GM12878 (cell line): ENCODE measurements at regions not wholly inside any gene's neighbourhood (a gene's known extent, or its start where the extent isn't known, plus 50 kb on each side); places are given as distances from the start of the nearest gene placed in this dataset.
"Not testable (repeated sequence)": the region's sequence is repeated elsewhere in the genome, so short reads cannot be mapped to it uniquely, and the experiment has no call there.

ENCODE experiments used
- ATAC-seq: fragments of 200-7000 bp; cut with Tn5 transposase; 3 replicates; pipeline ENCODE4 v1.9.1; 2020; ENCODE audit warnings: mild to moderate bottlenecking, moderate library complexity
- BruUV-seq: library from RNA; stranded (reverse); fragments of 400-500 nt; replicated peaks from 2 replicates; lab custom pipeline; 2021; lab: Mats Ljungman, UMichigan
- CTCF ChIA-PET: fragments of 300-600 bp; sonication (Branson Sonifier 250); formaldehyde crosslinking; extraction: SDS; loops from one replicate; lab custom pipeline; 2021; ENCODE audit warnings: inconsistent platforms; lab: Yijun Ruan, JAX
- POLR2A ChIA-PET: fragments of 350-600 bp; formaldehyde crosslinking; extraction: SDS; loops from one replicate; lab custom pipeline; 2021; ENCODE audit warnings: inconsistent platforms; lab: Charles Lee
- RAD21 ChIA-PET: fragments of 300-600 bp; sonication (Branson Sonifier 250); formaldehyde crosslinking; loops from one replicate; lab custom pipeline; 2023; ENCODE audit warnings: antibody characterized with exemption; ENCODE audit not compliant: unreplicated experiment; lab: Charles Lee
- SMC1A ChIA-PET: fragments of 300-600 bp; sonication (Branson Sonifier 250); formaldehyde crosslinking; loops from one replicate; lab custom pipeline; 2023; ENCODE audit not compliant: unreplicated experiment, uncharacterized antibody; lab: Charles Lee
- DNase-seq: peaks from one replicate; pipeline ENCODE4 v3.0.0-alpha.2; 2011; ENCODE audit warnings: low read depth, low spot score
- FAIRE-seq: peaks from 3 replicates; lab custom pipeline; 2011; peaks lifted over from hg19 to GRCh38; lab: Jason Lieb, UNC
- H2AFZ ChIP-seq: 2 replicates; pipeline ENCODE4 v1.6.0; 2011; ENCODE audit warnings: low read depth, low read length, control low read depth; ENCODE audit not compliant: control insufficient read depth
- H3K27ac ChIP-seq: 2 replicates; pipeline ENCODE4 v1.5.1; 2011; ENCODE audit warnings: control low read depth; ENCODE audit not compliant: control insufficient read depth, insufficient read depth
- H3K27me3 ChIP-seq, 2 experiments: replicated peaks in 1 of 2; 2 replicates each; pipeline versions ENCODE4 v1.6.0 to v1.6.1; 2011; ENCODE audit warnings: low read length in 1 of 2; ENCODE audit not compliant: control insufficient read depth in 2 of 2, insufficient read depth in 2 of 2
- H3K36me3 ChIP-seq, 2 experiments: 2 replicates each; pipeline ENCODE4 v1.5.1; 2011; ENCODE audit warnings: low read length in 1 of 2; ENCODE audit not compliant: control insufficient read depth in 2 of 2, insufficient read depth in 2 of 2
- H3K4me1 ChIP-seq: 2 replicates; pipeline ENCODE4 v1.6.1; 2011; ENCODE audit warnings: mild to moderate bottlenecking, low read length, moderate library complexity, mixed read lengths; ENCODE audit not compliant: control insufficient read depth, insufficient read depth
- H3K4me2 ChIP-seq: 2 replicates; pipeline ENCODE4 v1.6.0; 2011; ENCODE audit warnings: control low read depth; ENCODE audit not compliant: control insufficient read depth, insufficient read depth
- H3K4me3 ChIP-seq: fragments of 200-600 bp; sonication (generic); 2 replicates; pipeline ENCODE4 v1.5.1; 2016
- H3K79me2 ChIP-seq: 2 replicates; pipeline ENCODE4 v1.6.0; 2011; ENCODE audit warnings: low read length; ENCODE audit not compliant: control insufficient read depth, insufficient read depth
- H3K9ac ChIP-seq: 2 replicates; pipeline ENCODE4 v1.8.0; 2011; ENCODE audit warnings: low read length, control low read depth, mixed read lengths; ENCODE audit not compliant: control insufficient read depth, insufficient read depth
- H3K9me3 ChIP-seq: replicated peaks from 3 replicates; pipeline ENCODE4 v1.5.1; 2011; ENCODE audit warnings: mild to moderate bottlenecking, low read length; ENCODE audit not compliant: control insufficient read depth, insufficient read depth
- H4K20me1 ChIP-seq: 2 replicates; pipeline ENCODE4 v1.6.0; 2011; ENCODE audit not compliant: control insufficient read depth, insufficient read depth
- CHD4 ChIP-seq: fragments of 200-600 bp; sonication (generic); IDR thresholded peaks from 2 replicates; pipeline ENCODE4 v1.6.1; 2016; ENCODE audit warnings: mild to moderate bottlenecking
- LARP7 ChIP-seq: fragments of 450-650 bp; IDR thresholded peaks from 2 replicates; pipeline ENCODE4 v1.6.1; 2017; ENCODE audit warnings: mild to moderate bottlenecking
- NFIC ChIP-seq: IDR thresholded peaks from 2 replicates; pipeline ENCODE4 v1.6.1; 2012; ENCODE audit warnings: low read depth, mild to moderate bottlenecking, inconsistent platforms, low read length, moderate library complexity
- NR2C2 ChIP-seq: IDR thresholded peaks from 2 replicates; pipeline ENCODE4 v1.6.1; 2011; ENCODE audit warnings: borderline replicate concordance, low read depth; ENCODE audit not compliant: control insufficient read depth, insufficient read length
- WGBS: methylation state at CpG from one replicate; pipeline ENCODE4 v1.1.6; 2016; ENCODE audit warnings: low lambda C conversion rate; ENCODE audit not compliant: insufficient replicate concordance, insufficient coverage; ENCODE audit errors: missing lambda C conversion rate; 5-methylcytosine and 5-hydroxymethylcytosine counted together
- in situ Hi-C: fragments of 300-500 bp; cut with MboI; formaldehyde crosslinking; loops from 9 replicates; pipeline ENCODE4 v1.14.3; 2018; ENCODE audit warnings: mixed read lengths
- intact Hi-C: fragments of 100-400 bp; cut with micrococcal nuclease; formaldehyde crosslinking; loops from one replicate; pipeline ENCODE4 v1.14.2; 2022; ENCODE audit not compliant: unreplicated experiment

- H3K27ac ChIP-seq, H3K4me3 ChIP-seq, intact Hi-C loops, H3K79me2 ChIP-seq, H4K20me1 ChIP-seq, H3K27me3 ChIP-seq, FAIRE-seq, H3K9me3 ChIP-seq, BruUV-seq, DNase-seq, in situ Hi-C loops, ATAC-seq, H3K4me2 ChIP-seq, H3K9ac ChIP-seq, H3K36me3 ChIP-seq, H2AFZ ChIP-seq: not testable (repeated sequence)
- H3K4me1 ChIP-seq, result peaks cover 12% of the 10 kb centered on the region
- RAD21 ChIA-PET, result interaction anchor here (1.1 to 1.7 kb wide), 2 partner anchors 27 to 32 kb away, joined by 3 to 5 read pairs; no protein-coding TSS in a partner anchor
- SMC1A ChIA-PET, result interaction anchor here (0.9 to 2.4 kb wide), 11 partner anchors 9 to 1001 kb away, joined by 3 to 7 read pairs (median 3); no protein-coding TSS in a partner anchor
- CTCF ChIA-PET, result interaction anchor here (1.5 to 3.0 kb wide), 2 partner anchors 14 to 32 kb away, joined by 4 to 14 read pairs; no protein-coding TSS in a partner anchor
- POLR2A ChIA-PET, result interaction anchor here (1.5 kb wide), 1 partner anchor 9 kb away, joined by 3 read pairs; no protein-coding TSS in a partner anchor
- WGBS, result 17% methylated on average over 3 of the region's 3 CpGs
These were observed 524.6 kb downstream of the RNF144A start for GRCh38 chr2:7441841-7442240.

- ATAC-seq, result no peak
These were observed 527.4 kb downstream of the RNF144A start for GRCh38 chr2:7444626-7445025.

More at GRCh38 chr2:7444626-7445025, 527.4 kb downstream of the RNF144A start:
- no peak overlapping the region for H3K4me3 ChIP-seq
- H3K9me3 ChIP-seq, result peaks cover 4% of the 10 kb centered on the region; the same call in 2 of the 3 replicates
- no peak for TF ChIP-seq CHD4
- TF ChIP-seq NFIC, result no peak
- TF ChIP-seq LARP7, result no peak
- TF ChIP-seq NR2C2, result no peak
- DNase-seq (no peak), FAIRE-seq (no peak)
- ChIA-PET RAD21 (no interaction called here), SMC1A (interaction anchor here (0.9 to 1.6 kb wide), 3 partner anchors 12 to 71 kb away, joined by 3 to 5 read pairs (median 4); no protein-coding TSS in a partner anchor), POLR2A (no interaction called here), CTCF (interaction anchor here (1.0 kb wide), 1 partner anchor 123 kb away, joined by 3 read pairs; no protein-coding TSS in a partner anchor)
- intact Hi-C loops (no loop called here), in situ Hi-C loops (no loop called here)
- no peak overlapping the region for H3K9ac ChIP-seq
- WGBS, result 37% methylated on average over 4 of the region's 4 CpGs
- no peaks in the 10 kb centered on the region for H3K4me1 ChIP-seq
- no TSS peak for BruUV-seq
- H2AFZ ChIP-seq, result no peak overlapping the region
- no peaks in the 10 kb centered on the region for H3K36me3 ChIP-seq
- H3K27me3 ChIP-seq, result no peaks in the 10 kb centered on the region
- no peak overlapping the region for H3K4me2 ChIP-seq
- no peaks in the 10 kb centered on the region for H4K20me1 ChIP-seq
- H3K27ac ChIP-seq, result no peak overlapping the region
- no peaks in the 10 kb centered on the region for H3K79me2 ChIP-seq
